ENCODE measurements at regions not wholly inside any gene's neighbourhood (a gene's known extent, or its start where the extent isn't known, plus 50 kb on each side); places are given as distances from the start of the nearest gene placed in this dataset.

GRCh38 chr6:17047889-17048288 is 54.0 kb upstream of the STMND1 start:
- no peak for DNase-seq (ENCODE audit: low read depth in 2 of 2)

DNA sequence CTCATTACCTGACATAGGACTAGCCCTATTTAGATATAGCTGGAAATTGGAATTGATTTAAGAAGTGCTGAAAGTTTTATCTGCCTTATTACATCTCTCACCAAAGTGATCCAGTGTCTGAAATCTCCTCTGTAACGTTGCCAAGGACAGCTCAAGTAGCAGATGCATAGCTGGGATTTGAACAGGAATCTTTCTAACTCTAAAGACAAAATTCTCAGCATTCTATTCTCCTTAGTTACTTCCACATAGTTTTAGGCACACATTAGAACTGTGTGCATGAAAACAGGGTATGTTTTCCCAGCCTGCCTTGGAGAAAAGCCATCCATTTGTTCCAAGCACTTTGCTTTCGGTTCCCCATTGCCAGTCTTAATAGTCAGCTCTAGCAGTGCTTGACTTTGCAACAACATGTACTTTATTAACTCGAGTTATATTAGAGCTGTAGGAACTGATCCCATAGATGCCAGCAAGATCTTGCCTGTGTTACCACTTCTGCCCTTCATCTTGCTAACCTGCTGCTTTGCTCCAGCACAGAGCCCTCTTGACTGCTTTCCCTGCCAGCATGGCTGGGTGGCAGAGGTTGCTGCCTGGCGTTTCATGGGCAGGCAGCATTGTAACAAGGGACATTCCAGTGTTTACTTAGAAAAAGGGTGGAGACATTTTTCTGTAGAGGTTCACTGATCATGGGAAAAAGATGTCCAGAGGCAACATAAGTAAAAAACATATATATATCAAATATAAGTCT is 56.1 kb upstream of the STMND1 start:
- no peak for DNase-seq (ENCODE audit: low read depth in 2 of 2)

GRCh38 chr6:17043148-17043522 is 58.7 kb upstream of the STMND1 start:
- no peak for DNase-seq (ENCODE audit: low read depth in 2 of 2)

DNA sequence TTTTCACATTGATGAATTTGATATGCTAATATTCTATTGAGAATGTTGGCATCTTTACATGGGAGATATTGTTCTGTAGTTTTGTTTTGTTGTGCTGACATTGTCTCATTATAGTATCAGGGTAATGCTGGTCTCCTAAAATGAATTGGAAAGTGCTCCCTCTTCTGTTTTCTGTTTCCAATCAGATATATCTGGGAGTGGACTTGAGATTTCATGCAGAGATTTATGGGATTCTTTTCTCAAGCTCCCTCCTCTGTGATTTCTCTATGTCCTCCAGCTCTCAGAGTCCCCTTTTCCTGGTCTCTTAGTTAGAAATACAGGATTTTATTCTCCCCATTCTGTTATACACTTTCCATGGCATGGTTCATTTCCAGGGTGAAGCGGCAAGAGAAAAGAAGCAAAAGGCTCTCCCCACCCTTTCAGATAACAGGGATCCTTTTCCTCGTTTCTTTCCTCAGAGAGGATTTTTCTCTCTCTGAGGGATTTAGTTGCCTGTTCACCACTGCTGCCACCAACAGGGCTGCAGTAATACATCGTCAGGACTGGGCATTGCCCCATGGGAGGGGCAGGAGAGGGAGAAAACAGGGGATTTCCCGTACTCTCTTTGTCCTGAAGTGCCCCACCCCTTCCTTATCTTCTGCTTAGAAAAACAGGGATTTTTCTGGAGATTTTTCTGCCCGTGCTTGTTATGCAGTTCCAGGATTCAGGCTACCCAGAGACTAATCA is 59.3 kb upstream of the STMND1 start:
- DNase-seq (ENCODE audit: low read depth in 2 of 2), result no peak

DNA sequence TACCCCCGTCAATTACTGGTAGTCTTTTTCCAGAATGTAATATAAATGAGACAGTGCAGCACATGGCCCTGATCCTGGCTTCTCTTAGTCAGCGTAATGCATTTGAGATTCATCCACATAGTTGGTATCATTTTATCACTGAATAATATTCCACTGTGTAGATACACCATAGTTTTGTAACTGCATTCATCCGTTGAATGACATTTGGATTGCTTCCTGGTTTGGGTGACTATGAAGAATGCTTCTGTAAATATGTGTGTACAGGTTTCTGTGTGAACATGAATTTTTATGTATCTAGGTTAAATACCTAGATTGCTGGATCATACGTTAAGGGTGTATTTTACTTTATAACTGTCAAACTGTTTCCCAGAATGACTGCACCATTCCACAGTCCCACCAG is 62.6 kb upstream of the STMND1 start:
- DNase-seq (ENCODE audit: low read depth in 2 of 2), result no peak

- no peak for DNase-seq (ENCODE audit: low read depth in 2 of 2)
Observed at GRCh38 chr6:17038316-17038715, 63.5 kb upstream of the STMND1 start.

DNA sequence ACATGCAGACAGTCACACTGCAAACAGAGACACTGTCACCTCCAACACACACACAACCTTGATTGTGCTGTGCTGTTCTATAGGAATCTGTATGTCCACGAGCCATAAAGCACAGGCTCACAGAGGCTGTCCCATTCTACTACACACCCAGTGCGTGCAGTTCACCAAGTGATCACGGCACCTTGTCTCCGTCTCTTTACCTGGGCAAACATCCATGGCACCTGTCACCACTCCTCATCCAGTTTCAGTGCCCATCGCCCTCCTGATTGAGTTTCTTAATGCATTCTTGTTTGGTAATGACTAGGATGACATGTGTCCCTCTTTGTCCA is 65.8 kb upstream of the STMND1 start:
- no peak for DNase-seq (ENCODE audit: low read depth in 2 of 2)

GRCh38 chr6:17035257-17036064 is 66.4 kb upstream of the STMND1 start:
- no peak for DNase-seq (ENCODE audit: low read depth in 2 of 2)

- DNase-seq (ENCODE audit: low read depth in 2 of 2), result no peak
Observed at GRCh38 chr6:17033746-17034145, 68.1 kb upstream of the STMND1 start.

DNA sequence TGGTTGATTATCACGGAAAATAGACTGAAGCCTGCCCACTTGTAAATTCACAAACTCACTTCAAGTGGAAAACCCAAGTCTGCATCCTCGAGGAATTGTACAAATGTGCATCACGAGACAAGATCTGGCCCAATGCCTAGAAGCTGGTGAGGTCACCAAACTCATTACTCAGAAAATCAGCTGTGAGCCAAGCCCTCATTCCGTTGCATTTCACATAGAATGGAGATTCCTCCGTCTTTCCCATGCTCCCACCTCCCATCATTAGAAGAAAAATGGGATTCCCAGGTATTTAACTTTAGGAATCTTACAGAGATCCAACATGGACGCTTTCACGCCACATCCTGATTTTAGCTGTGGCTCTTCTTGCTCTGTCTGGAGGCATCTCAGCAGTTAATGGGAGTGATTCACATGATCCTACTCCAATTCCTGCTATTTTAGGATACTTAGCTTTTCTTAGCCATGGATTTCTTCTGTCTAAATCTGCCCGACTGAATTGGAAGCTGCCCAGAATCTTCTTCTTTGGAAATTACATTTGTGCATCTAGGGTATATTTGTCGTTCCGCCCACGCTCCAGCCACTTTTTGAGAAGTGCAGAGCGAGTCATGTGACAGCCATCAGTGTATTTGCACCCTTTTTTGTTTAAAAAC is 68.7 kb upstream of the STMND1 start:
- DNase-seq (ENCODE audit: low read depth in 2 of 2), result no peak

- no peak for DNase-seq (ENCODE audit: low read depth in 2 of 2)
Observed at GRCh38 chr6:17032590-17032987, 69.3 kb upstream of the STMND1 start.

- DNase-seq (ENCODE audit: low read depth in 2 of 2), result no peak
Observed at GRCh38 chr6:17031961-17032360, 69.9 kb upstream of the STMND1 start.

GRCh38 chr6:17027441-17027840 is 74.4 kb upstream of the STMND1 start:
- no peak for DNase-seq (ENCODE audit: low read depth in 2 of 2)

DNA sequence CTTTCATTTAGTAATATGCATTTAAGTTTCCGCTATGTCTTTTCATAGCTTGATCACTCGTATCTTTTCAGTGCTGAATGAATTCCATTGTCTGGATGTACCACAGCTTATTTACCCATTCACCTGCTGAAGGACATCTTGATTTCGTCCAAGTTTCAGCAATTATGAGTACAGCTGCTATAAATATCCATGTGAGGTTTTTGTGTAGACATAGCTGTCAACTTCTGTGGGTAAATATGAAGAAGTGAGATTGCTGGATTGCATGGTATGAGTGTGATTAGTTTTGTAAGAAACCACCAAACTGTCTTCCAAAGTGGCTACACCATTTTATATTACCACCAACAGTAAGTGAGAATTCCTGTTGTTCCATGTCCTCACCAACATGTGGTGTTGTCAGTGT is 79.2 kb upstream of the STMND1 start:
- no peak for DNase-seq (ENCODE audit: low read depth in 2 of 2)

GRCh38 chr6:17021539-17021889 is 80.3 kb upstream of the STMND1 start:
- no peak for DNase-seq (ENCODE audit: low read depth in 2 of 2)

GRCh38 chr6:17020889-17021538 is 80.8 kb upstream of the STMND1 start:
- DNase-seq (ENCODE audit: low read depth in 2 of 2), result no peak

DNA sequence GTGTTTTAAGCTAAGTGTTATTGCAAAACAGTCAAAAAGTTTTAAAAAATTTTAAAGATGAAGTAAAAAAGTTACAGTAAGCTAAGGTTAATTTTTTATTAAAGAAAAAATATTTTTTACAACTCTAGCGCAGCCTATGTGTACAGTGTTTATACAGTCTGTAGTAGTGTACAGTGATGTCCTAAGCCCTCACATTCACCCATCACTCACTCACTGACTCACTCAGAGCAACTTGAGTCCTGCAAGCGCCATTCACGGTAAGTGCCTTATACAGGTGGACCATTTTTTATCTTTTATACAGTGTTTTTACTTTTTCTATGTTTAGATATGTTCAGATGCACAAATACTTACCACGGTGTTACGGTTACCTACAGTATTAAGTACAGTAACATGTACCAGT is 83.4 kb upstream of the STMND1 start:
- no peak for DNase-seq (ENCODE audit: low read depth in 2 of 2)

- no peak for DNase-seq (ENCODE audit: low read depth in 2 of 2)
Observed at GRCh38 chr6:17017416-17017815, 84.4 kb upstream of the STMND1 start.

GRCh38 chr6:17015551-17016381 is 86.1 kb upstream of the STMND1 start:
- DNase-seq (ENCODE audit: low read depth in 2 of 2), result peak in 1 of 2 donors; percentile 8

GRCh38 chr6:17015144-17015543 is 86.7 kb upstream of the STMND1 start:
- DNase-seq (ENCODE audit: low read depth in 2 of 2), result peak in 1 of 2 donors; percentile 18

DNA sequence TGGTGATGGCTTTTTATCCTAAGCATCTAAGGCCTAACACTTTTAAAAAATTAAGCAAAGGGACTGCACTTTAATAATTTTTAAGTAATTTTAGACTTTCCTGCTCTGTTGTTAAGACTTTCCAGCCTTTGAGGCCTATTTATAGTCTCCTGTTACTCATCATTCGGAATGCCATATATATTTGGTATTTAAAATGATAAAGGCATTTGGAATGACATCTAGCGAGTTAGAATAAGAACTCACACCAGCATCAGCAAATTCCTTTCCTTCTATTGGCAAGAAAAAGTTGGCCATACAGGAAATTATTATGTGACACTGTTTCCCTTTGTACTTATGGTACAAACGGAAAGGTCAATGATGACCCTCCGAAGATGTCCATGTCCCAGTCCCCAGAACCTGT is 88.1 kb upstream of the STMND1 start:
- DNase-seq (ENCODE audit: low read depth in 2 of 2), result no peak

Measured in stimulated activated CD4-positive, alpha-beta T cell treated with anti-CD3 and anti-CD28 coated beads, Interleukin-4, amount 100 ng/mL, for 48 hours (primary cell).